Karpas-422 (cell line): ENCODE measurements at regions not wholly inside any gene's neighbourhood (a gene's known extent, or its start where the extent isn't known, plus 50 kb on each side); places are given as distances from the start of the nearest gene placed in this dataset.

Source experiments
- DNase-seq: peaks from one replicate; pipeline ENCODE4 v3.0.0-alpha.2; 2015
- H2AFZ ChIP-seq: fragments of 200-600 bp; sonication (generic); 2 replicates; pipeline ENCODE4 v1.6.1; 2014; ENCODE audit warnings: antibody characterized with exemption, low read length, mixed read lengths
- H3K27ac ChIP-seq: fragments of 200-600 bp; sonication (generic); 2 replicates; pipeline ENCODE4 v1.5.1; 2014; ENCODE audit warnings: mild to moderate bottlenecking, low read length, moderate library complexity
- H3K27me3 ChIP-seq: fragments of 200-600 bp; sonication (generic); 2 replicates; pipeline ENCODE4 v1.6.1; 2014; ENCODE audit warnings: low read length, mixed read lengths
- H3K36me3 ChIP-seq: fragments of 200-600 bp; sonication (generic); 2 replicates; pipeline ENCODE4 v1.6.1; 2014; ENCODE audit warnings: low read length, mixed read lengths; ENCODE audit not compliant: insufficient read depth
- H3K4me1 ChIP-seq: fragments of 200-600 bp; sonication (generic); 2 replicates; pipeline ENCODE4 v1.6.1; 2014; ENCODE audit warnings: mild to moderate bottlenecking, low read length, mixed read lengths
- H3K4me2 ChIP-seq: fragments of 200-600 bp; sonication (generic); 2 replicates; pipeline ENCODE4 v1.6.1; 2014; ENCODE audit warnings: low read length, low read depth, mild to moderate bottlenecking; ENCODE audit not compliant: poor library complexity, severe bottlenecking
- H3K4me3 ChIP-seq: fragments of 200-600 bp; sonication (generic); 2 replicates; pipeline ENCODE4 v1.5.1; 2014; ENCODE audit warnings: mild to moderate bottlenecking, antibody characterized with exemption, low read length, mixed read lengths
- H3K79me2 ChIP-seq: fragments of 200-600 bp; sonication (generic); 2 replicates; pipeline ENCODE4 v1.6.1; 2014; ENCODE audit warnings: mild to moderate bottlenecking, low read length, mixed read lengths
- H3K9ac ChIP-seq: fragments of 200-600 bp; sonication (generic); 2 replicates; pipeline ENCODE4 v1.6.0; 2014; ENCODE audit warnings: low read length
- H3K9me2 ChIP-seq: fragments of 200-600 bp; sonication (generic), shearing (Covaris generic); replicated peaks from 2 replicates; pipeline ENCODE4 v1.6.0; 2014; ENCODE audit warnings: mild to moderate bottlenecking, low read length, moderate library complexity; ENCODE audit not compliant: insufficient read depth
- H3K9me3 ChIP-seq: fragments of 300-700, 200-600 bp; sonication (generic); 2 replicates; pipeline ENCODE4 v1.6.1; 2014; ENCODE audit warnings: low read length, mixed read lengths
- H4K20me1 ChIP-seq: fragments of 200-600 bp; sonication (generic); 2 replicates; pipeline ENCODE4 v1.6.1; 2014; ENCODE audit warnings: mild to moderate bottlenecking, antibody characterized with exemption, low read length, low read depth; ENCODE audit not compliant: insufficient read depth

GRCh38 chr14:76580399-76580798 is 180.9 kb upstream of the VASH1 start:
- H3K27ac ChIP-seq, result no peak overlapping the region
- no peaks in the 10 kb centered on the region for H3K36me3 ChIP-seq
- H3K79me2 ChIP-seq, result no peaks in the 10 kb centered on the region
- H3K4me3 ChIP-seq, result no peak overlapping the region
- H3K9me2 ChIP-seq, result no peaks in the 10 kb centered on the region
- H3K9me3 ChIP-seq, result no peaks in the 10 kb centered on the region
- H4K20me1 ChIP-seq, result no peaks in the 10 kb centered on the region
- H3K4me1 ChIP-seq, result no peaks in the 10 kb centered on the region
- H3K9ac ChIP-seq, result no peak overlapping the region
- no peak overlapping the region for H2AFZ ChIP-seq
- DNase-seq, result no peak
- H3K4me2 ChIP-seq, result no peak overlapping the region
- no peaks in the 10 kb centered on the region for H3K27me3 ChIP-seq

- no peak for DNase-seq
- Histone ChIP-seq H4K20me1 (no peaks in the 10 kb centered on the region), H3K9ac (no peak overlapping the region), H3K79me2 (no peaks in the 10 kb centered on the region), H3K9me2 (no peaks in the 10 kb centered on the region), H2AFZ (no peak overlapping the region), H3K4me3 (no peak overlapping the region), H3K4me1 (no peaks in the 10 kb centered on the region), H3K4me2 (no peak overlapping the region), H3K36me3 (no peaks in the 10 kb centered on the region), H3K27me3 (no peaks in the 10 kb centered on the region), H3K9me3 (no peaks in the 10 kb centered on the region), H3K27ac (no peak overlapping the region)
These were observed 180.3 kb upstream of the VASH1 start for GRCh38 chr14:76580967-76581366.

GRCh38 chr14:76581592-76581991 is 179.7 kb upstream of the VASH1 start:
- no peak overlapping the region for H3K4me3 ChIP-seq
- H3K9ac ChIP-seq, result no peak overlapping the region
- H3K27ac ChIP-seq, result no peak overlapping the region
- H3K9me2 ChIP-seq, result no peaks in the 10 kb centered on the region
- no peaks in the 10 kb centered on the region for H4K20me1 ChIP-seq
- no peaks in the 10 kb centered on the region for H3K4me1 ChIP-seq
- H3K9me3 ChIP-seq, result no peaks in the 10 kb centered on the region
- H2AFZ ChIP-seq, result no peak overlapping the region
- H3K79me2 ChIP-seq, result no peaks in the 10 kb centered on the region
- H3K27me3 ChIP-seq, result no peaks in the 10 kb centered on the region
- DNase-seq, result no peak
- H3K36me3 ChIP-seq, result no peaks in the 10 kb centered on the region
- H3K4me2 ChIP-seq, result no peak overlapping the region

- Histone ChIP-seq H3K27ac (no peak overlapping the region), H3K27me3 (no peaks in the 10 kb centered on the region), H3K4me1 (no peaks in the 10 kb centered on the region), H3K9me3 (no peaks in the 10 kb centered on the region), H3K79me2 (no peaks in the 10 kb centered on the region), H3K36me3 (no peaks in the 10 kb centered on the region), H4K20me1 (no peaks in the 10 kb centered on the region), H2AFZ (no peak overlapping the region), H3K4me2 (no peak overlapping the region), H3K4me3 (no peak overlapping the region), H3K9me2 (no peaks in the 10 kb centered on the region), H3K9ac (no peak overlapping the region)
- DNase-seq, result no peak
These were observed 178.8 kb upstream of the VASH1 start for GRCh38 chr14:76582447-76582846.

GRCh38 chr14:76583174-76583573 is 178.1 kb upstream of the VASH1 start:
- no peaks in the 10 kb centered on the region for H3K9me2 ChIP-seq
- H3K4me3 ChIP-seq, result no peak overlapping the region
- H3K36me3 ChIP-seq, result no peaks in the 10 kb centered on the region
- no peak for DNase-seq
- no peaks in the 10 kb centered on the region for H3K79me2 ChIP-seq
- no peaks in the 10 kb centered on the region for H3K27me3 ChIP-seq
- no peak overlapping the region for H3K4me2 ChIP-seq
- no peak overlapping the region for H2AFZ ChIP-seq
- no peak overlapping the region for H3K9ac ChIP-seq
- H3K9me3 ChIP-seq, result no peaks in the 10 kb centered on the region
- no peak overlapping the region for H3K27ac ChIP-seq
- H4K20me1 ChIP-seq, result no peaks in the 10 kb centered on the region
- H3K4me1 ChIP-seq, result no peaks in the 10 kb centered on the region

- no peaks in the 10 kb centered on the region for H3K9me2 ChIP-seq
These were observed 177.5 kb upstream of the VASH1 start for GRCh38 chr14:76583805-76584204.

GRCh38 chr14:76584271-76584702 is 177.0 kb upstream of the VASH1 start:
- Histone ChIP-seq H3K4me2 (no peak overlapping the region), H3K4me3 (no peak overlapping the region), H3K9me2 (no peaks in the 10 kb centered on the region), H3K9ac (no peak overlapping the region), H4K20me1 (no peaks in the 10 kb centered on the region), H3K4me1 (no peaks in the 10 kb centered on the region), H3K79me2 (no peaks in the 10 kb centered on the region), H3K27ac (no peak overlapping the region), H3K9me3 (no peaks in the 10 kb centered on the region), H3K36me3 (no peaks in the 10 kb centered on the region), H2AFZ (no peak overlapping the region), H3K27me3 (no peaks in the 10 kb centered on the region)
- DNase-seq, result no peak

More at GRCh38 chr14:76583805-76584204, 177.5 kb upstream of the VASH1 start:
- H3K4me1 ChIP-seq, result no peaks in the 10 kb centered on the region
- no peaks in the 10 kb centered on the region for H4K20me1 ChIP-seq
- H3K4me2 ChIP-seq, result no peak overlapping the region
- H2AFZ ChIP-seq, result no peak overlapping the region
- H3K27ac ChIP-seq, result no peak overlapping the region
- H3K9ac ChIP-seq, result no peak overlapping the region
- no peaks in the 10 kb centered on the region for H3K79me2 ChIP-seq
- no peak overlapping the region for H3K4me3 ChIP-seq
- no peaks in the 10 kb centered on the region for H3K27me3 ChIP-seq
- no peaks in the 10 kb centered on the region for H3K36me3 ChIP-seq
- no peak for DNase-seq
- H3K9me3 ChIP-seq, result no peaks in the 10 kb centered on the region

GRCh38 chr14:76585616-76586015 is 175.7 kb upstream of the VASH1 start:
- H3K4me3 ChIP-seq, result no peak overlapping the region
- H3K79me2 ChIP-seq, result no peaks in the 10 kb centered on the region
- H3K4me2 ChIP-seq, result no peak overlapping the region
- no peak overlapping the region for H2AFZ ChIP-seq
- H3K27me3 ChIP-seq, result no peaks in the 10 kb centered on the region
- H3K27ac ChIP-seq, result no peak overlapping the region
- no peaks in the 10 kb centered on the region for H4K20me1 ChIP-seq
- H3K9ac ChIP-seq, result no peak overlapping the region
- no peaks in the 10 kb centered on the region for H3K4me1 ChIP-seq
- no peaks in the 10 kb centered on the region for H3K9me2 ChIP-seq
- no peaks in the 10 kb centered on the region for H3K36me3 ChIP-seq
- no peak for DNase-seq
- no peaks in the 10 kb centered on the region for H3K9me3 ChIP-seq

GRCh38 chr14:76589246-76589645 is 172.0 kb upstream of the VASH1 start:
- Histone ChIP-seq H3K36me3 (no peaks in the 10 kb centered on the region), H4K20me1 (no peaks in the 10 kb centered on the region), H3K4me1 (no peaks in the 10 kb centered on the region), H3K79me2 (no peaks in the 10 kb centered on the region), H3K27ac (no peak overlapping the region), H3K4me3 (no peak overlapping the region), H3K9ac (no peak overlapping the region), H2AFZ (no peak overlapping the region), H3K9me2 (no peaks in the 10 kb centered on the region), H3K9me3 (no peaks in the 10 kb centered on the region), H3K4me2 (no peak overlapping the region), H3K27me3 (no peaks in the 10 kb centered on the region)
- no peak for DNase-seq
